KG1 (cell line): ENCODE measurements at regions not wholly inside any gene's neighbourhood (a gene's known extent, or its start where the extent isn't known, plus 50 kb on each side); places are given as distances from the start of the nearest gene placed in this dataset.
"Not testable (repeated sequence)": the region's sequence is repeated elsewhere in the genome, so short reads cannot be mapped to it uniquely, and the experiment has no call there.

ENCODE experiments used
- DNase-seq: peaks from one replicate; lab custom pipeline; 2025; lab: John Stamatoyannopoulos, UW

DNA sequence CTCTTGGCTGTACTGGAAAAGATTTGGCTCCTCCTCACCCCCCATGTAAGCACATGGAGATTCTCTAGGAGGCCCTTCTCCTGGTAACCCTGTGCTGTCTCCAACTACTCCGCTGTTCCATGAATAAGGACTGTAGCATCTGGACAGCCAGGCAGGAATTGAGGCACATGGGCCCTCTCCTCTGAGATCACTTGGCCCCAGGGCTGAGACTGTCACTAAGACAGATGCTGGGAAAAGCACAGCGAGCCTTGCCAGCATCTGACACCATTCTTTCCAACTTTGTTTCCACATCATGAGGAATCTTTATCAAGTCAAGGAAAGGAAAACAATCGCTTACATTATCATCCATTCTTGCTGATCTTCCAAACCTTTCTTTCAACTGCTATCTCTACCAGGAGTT lies 222.6 kb upstream of the INTU start:
- DNase-seq: no peak

DNA sequence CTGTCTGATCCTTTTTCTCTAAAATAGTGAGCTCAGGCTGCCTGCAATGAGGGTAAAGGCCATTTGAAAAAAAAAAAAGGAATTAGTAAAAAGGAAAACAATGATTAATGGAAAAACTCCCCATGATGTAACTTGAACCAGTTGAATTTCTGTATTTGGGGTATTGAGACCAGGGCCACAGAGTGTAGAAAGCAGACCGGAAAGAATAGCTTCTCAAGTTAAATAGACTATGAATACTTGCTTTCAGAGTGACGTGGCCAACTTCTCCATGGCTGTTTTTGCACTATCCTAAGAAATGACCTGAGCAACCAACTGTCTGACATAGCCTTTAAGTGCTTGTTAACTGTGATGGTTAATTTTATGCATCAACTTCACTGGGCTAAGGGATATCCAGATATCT lies 222.1 kb upstream of the INTU start:
- no peak for DNase-seq

- DNase-seq: no peak
Observed at GRCh38 chr4:127414951-127415606, 217.7 kb upstream of the INTU start.

- DNase-seq: no peak
Observed at GRCh38 chr4:127416115-127416514, 216.6 kb upstream of the INTU start.

DNA sequence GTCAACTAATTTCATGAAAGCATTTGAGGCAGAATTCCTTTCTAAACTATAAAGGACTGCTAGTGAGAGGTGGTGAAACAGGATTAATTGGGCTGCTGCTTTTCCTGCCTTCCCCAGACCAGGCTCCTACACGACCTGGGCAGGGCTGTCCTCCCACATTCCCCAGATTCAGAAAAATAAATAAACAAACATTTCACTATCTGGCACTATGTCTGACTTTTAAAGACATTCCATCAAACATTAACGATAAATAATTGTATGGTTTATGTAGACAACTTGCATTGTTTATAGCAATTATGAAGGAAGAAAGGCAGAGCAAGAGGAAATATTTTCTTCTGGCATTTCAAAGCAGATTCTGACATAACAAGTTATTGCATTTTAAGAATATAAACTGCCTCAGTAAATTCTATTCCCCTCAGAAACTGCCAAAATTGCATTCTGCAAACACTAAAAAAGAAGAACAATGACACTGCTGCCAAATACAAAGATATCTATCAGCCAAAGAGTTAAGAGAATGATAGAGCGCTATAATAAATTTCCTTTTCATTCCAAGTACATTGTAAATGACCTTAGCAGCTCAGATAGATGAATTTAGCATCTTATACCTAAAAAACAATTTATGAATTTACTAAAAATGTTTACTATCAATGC lies 214.7 kb upstream of the INTU start:
- DNase-seq: no peak

- DNase-seq: no peak
Observed at GRCh38 chr4:127419431-127419830, 213.3 kb upstream of the INTU start.

DNA sequence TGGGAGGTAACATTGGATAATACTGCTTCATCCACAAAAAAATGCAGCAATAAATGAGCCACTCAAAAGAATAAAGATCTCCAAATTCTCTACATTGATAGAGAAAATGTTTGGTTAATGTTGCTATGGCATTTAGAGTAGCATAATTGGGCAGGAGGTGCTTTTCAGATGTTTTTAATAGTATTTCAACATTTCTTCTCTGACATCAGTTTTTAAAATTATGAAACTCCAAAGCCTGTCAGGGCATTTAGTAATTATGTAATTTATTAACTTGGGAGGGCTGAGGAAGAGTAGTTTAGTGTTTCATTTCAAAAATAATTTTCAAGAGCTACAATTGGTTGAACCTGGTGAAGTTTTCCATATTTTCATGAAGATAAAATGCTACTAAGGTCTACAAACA lies 211.3 kb upstream of the INTU start:
- DNase-seq: no peak

- no peak for DNase-seq
Observed at GRCh38 chr4:127425202-127425845, 207.4 kb upstream of the INTU start.

GRCh38 chr4:127425851-127426250 lies 206.9 kb upstream of the INTU start:
- no peak for DNase-seq

- DNase-seq: no peak
Observed at GRCh38 chr4:127441571-127441970, 191.2 kb upstream of the INTU start.

DNA sequence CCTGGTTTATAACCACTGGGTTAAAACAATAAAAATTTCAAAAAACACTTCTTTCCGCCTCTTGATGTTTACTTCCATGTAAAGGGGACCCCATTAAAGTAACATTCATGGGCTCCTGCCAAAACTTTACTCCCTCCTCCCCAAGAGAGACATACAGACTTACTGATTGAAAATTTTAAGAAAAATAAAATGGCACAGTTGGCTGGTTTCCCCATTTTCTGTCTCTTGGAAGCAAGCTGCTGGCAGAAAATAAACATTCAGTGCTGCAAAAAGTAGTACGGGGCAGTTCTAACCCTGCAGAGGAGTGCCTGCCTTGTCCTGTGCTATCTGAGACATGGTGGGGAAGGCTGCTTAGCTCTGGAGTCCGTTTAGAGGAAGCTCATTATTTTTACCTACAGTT lies 187.3 kb upstream of the INTU start:
- no peak for DNase-seq

- no peak for DNase-seq
Observed at GRCh38 chr4:127446427-127446885, 186.3 kb upstream of the INTU start.

DNA sequence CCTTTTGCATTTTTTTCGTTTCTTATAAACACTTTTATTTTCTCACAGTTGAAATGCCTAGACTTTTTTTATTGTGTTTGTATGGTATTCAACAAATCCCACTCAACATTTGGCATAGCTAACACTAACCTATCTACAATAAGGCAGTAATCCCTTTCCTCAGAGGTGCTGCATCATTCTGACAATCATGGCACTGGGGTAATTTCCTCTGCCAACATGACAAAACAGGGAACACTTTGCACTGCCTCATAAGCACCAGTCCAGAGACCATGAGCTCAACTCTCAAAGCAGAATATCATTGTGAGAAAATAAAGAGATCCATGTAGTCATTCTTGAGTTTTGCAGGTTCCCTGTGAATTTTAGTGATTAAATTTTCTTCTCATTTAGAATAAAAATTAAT lies 183.8 kb upstream of the INTU start:
- no peak for DNase-seq

GRCh38 chr4:127449449-127449848 lies 183.3 kb upstream of the INTU start:
- DNase-seq: no peak

DNA sequence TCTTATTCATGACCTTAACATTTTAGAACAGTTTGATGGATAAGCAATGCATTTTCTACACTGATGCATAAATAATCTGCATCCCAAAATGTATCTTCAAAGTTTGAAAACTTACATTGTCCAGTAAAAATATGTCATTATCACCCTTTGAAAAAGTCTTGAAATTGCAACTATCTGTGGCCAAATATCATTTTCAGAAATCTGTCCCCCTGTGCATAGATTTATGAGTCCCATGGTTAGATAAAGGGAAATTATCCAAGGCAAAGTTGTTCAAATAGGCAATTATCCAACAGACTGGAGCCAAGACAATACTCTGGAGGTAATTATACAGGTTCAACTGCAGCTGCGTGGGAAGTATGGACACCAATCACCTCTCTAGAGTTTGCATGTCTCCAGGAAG lies 182.5 kb upstream of the INTU start:
- no peak for DNase-seq

GRCh38 chr4:127463883-127464282 lies 168.9 kb upstream of the INTU start:
- no peak for DNase-seq

GRCh38 chr4:127469542-127469941 lies 163.2 kb upstream of the INTU start:
- no peak for DNase-seq

- no peak for DNase-seq
Observed at GRCh38 chr4:127469959-127470809, 162.6 kb upstream of the INTU start.

- not testable (repeated sequence) for DNase-seq
Observed at GRCh38 chr4:127478271-127478670, 154.5 kb upstream of the INTU start.

DNA sequence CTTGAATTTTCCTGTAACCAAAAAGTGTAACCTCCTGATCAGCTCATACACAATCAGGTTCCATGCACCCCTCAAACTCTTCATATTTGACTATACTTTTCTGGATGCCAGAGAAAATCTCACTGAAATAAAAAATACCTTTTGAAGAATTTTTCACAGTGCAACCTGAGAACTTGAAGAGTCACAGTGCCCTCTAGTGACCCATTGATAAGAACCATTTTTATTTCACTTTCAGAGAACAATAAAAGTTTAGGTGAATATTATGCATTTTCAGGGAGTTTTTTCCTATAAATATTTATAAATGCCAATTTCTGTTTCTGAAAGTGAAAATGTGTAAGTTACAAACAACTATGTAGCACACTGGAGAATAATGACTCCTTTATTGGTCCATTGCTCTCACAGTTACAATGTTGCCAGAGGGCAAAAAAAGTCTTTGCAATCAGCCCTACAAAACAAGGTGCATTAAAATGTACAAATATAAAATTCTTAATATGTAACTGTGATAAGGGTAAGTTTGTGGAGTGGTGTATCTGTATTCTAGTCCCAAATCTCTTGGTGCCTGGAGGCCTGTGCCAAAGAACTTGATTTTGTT lies 153.6 kb upstream of the INTU start:
- no peak for DNase-seq

- no peak for DNase-seq
Observed at GRCh38 chr4:127482049-127482448, 150.7 kb upstream of the INTU start.

DNA sequence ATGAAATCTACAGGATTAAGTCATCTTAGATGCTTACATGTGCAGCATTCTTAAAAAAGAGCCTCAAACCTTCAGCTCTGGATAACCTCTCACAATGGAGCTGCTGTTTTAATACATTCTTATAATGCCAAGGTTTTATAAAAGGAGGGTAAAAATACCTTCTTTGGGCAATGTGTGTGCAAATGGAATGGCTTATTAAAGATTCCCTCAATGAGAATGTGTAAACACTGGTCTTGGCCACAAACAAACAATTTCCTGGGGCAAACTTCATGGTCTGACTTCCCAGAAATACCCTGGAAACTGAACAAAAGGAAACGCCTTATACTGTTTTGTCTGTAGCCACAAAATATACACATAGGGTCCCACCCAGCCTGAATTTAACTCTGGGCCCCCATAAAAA lies 148.6 kb upstream of the INTU start:
- no peak for DNase-seq
